IMR-90 (cell line): ENCODE measurements at regions not wholly inside any gene's neighbourhood (a gene's known extent, or its start where the extent isn't known, plus 50 kb on each side); places are given as distances from the start of the nearest gene placed in this dataset.

Experiments used
- ATAC-seq: fragments of 200-7000 bp; cut with Tn5 transposase; 2 replicates; pipeline ENCODE4 v1.9.1; 2020; ENCODE audit warnings: low read depth, mild to moderate bottlenecking, moderate library complexity
- BruUV-seq: library from RNA; stranded (reverse); fragments of 400-500 nt; replicated peaks from 2 replicates; lab custom pipeline; 2021; lab: Mats Ljungman, UMichigan
- CTCF ChIA-PET: fragments of 300-600 bp; formaldehyde crosslinking; extraction: SDS; loops from one replicate; lab custom pipeline; 2021; ENCODE audit warnings: antibody characterized with exemption; lab: Yijun Ruan, JAX
- POLR2A ChIA-PET: fragments of 300-600 bp; sonication (Branson Sonifier 250); formaldehyde crosslinking; loops from one replicate; lab custom pipeline; 2022; ENCODE audit warnings: antibody characterized with exemption; ENCODE audit not compliant: unreplicated experiment; lab: Charles Lee
- DNase-seq: peaks from one replicate; pipeline ENCODE4 v3.0.0; 2013
- H2AFZ ChIP-seq: replicated peaks from 2 replicates; pipeline ENCODE3; 2013; ENCODE audit warnings: low read length, mild to moderate bottlenecking; ENCODE audit not compliant: poor library complexity
- H2AK5ac ChIP-seq: 2 replicates; pipeline ENCODE4 v1.6.1; 2013; ENCODE audit warnings: low read depth, low read length, inconsistent platforms
- H2AK9ac ChIP-seq: replicated peaks from 2 replicates; pipeline ENCODE3; 2013; ENCODE audit warnings: mild to moderate bottlenecking, low read depth, low read length, moderate library complexity; ENCODE audit not compliant: poor library complexity
- H2BK120ac ChIP-seq: 2 replicates; pipeline ENCODE4 v1.6.1; 2013; ENCODE audit warnings: low read depth, low read length, inconsistent platforms
- H2BK15ac ChIP-seq: 3 replicates; pipeline ENCODE4 v1.6.1; 2013; ENCODE audit warnings: low read depth, low read length, inconsistent platforms
- H2BK20ac ChIP-seq: 2 replicates; pipeline ENCODE4 v1.6.1; 2013; ENCODE audit warnings: low read depth, mild to moderate bottlenecking, inconsistent platforms, low read length, moderate library complexity
- H2BK5ac ChIP-seq: 2 replicates; pipeline ENCODE4 v1.6.1; 2013; ENCODE audit warnings: mild to moderate bottlenecking, low read depth, low read length, inconsistent platforms; ENCODE audit not compliant: poor library complexity, severe bottlenecking
- H3K14ac ChIP-seq: replicated peaks from 2 replicates; pipeline ENCODE4 v1.6.1; 2013; ENCODE audit warnings: low read depth, low read length, inconsistent platforms
- H3K18ac ChIP-seq: 2 replicates; pipeline ENCODE4 v1.6.1; 2013; ENCODE audit warnings: low read depth, low read length, control low read depth
- H3K23ac ChIP-seq: 2 replicates; pipeline ENCODE4 v1.6.1; 2013; ENCODE audit warnings: low read depth, low read length, inconsistent platforms
- H3K27ac ChIP-seq: 2 replicates; pipeline ENCODE4 v1.5.1; 2013; ENCODE audit warnings: mild to moderate bottlenecking, control low read depth, low read length; ENCODE audit not compliant: insufficient read depth
- H3K27me3 ChIP-seq: 2 replicates; pipeline ENCODE4 v1.6.1; 2013; ENCODE audit warnings: low read length; ENCODE audit not compliant: control insufficient read depth, insufficient read depth
- H3K36me3 ChIP-seq: 2 replicates; pipeline ENCODE4 v1.6.1; 2013; ENCODE audit warnings: low read length, mixed read lengths; ENCODE audit not compliant: control insufficient read depth, insufficient read depth
- H3K4ac ChIP-seq: 2 replicates; pipeline ENCODE4 v1.6.1; 2013; ENCODE audit warnings: low read depth, low read length, inconsistent platforms
- H3K4me1 ChIP-seq: 2 replicates; pipeline ENCODE4 v1.6.1; 2013; ENCODE audit warnings: low read length, mixed read lengths; ENCODE audit not compliant: control insufficient read depth, insufficient read depth
- H3K4me2 ChIP-seq: 2 replicates; pipeline ENCODE4 v1.6.1; 2013; ENCODE audit warnings: low read depth, mild to moderate bottlenecking, control low read depth, low read length, moderate library complexity
- H3K4me3 ChIP-seq: 2 replicates; pipeline ENCODE4 v1.5.1; 2013; ENCODE audit warnings: low read depth, mild to moderate bottlenecking, control low read depth, low read length, moderate library complexity; ENCODE audit not compliant: insufficient read depth
- H3K56ac ChIP-seq: 2 replicates; pipeline ENCODE4 v1.6.1; 2013; ENCODE audit warnings: low read length, inconsistent platforms; ENCODE audit not compliant: insufficient read depth; ENCODE audit errors: extremely low read depth
- H3K79me1 ChIP-seq, 2 experiments: 2 replicates each; pipeline ENCODE4 v1.6.1; 2013; ENCODE audit warnings: low read length in 2 of 2, inconsistent platforms in 1 of 2, low read depth in 1 of 2
- H3K9ac ChIP-seq: 2 replicates; pipeline ENCODE4 v1.6.1; 2013; ENCODE audit warnings: low read depth, low read length, control low read depth
- H3K9me1 ChIP-seq: 2 replicates; pipeline ENCODE4 v1.6.1; 2013; ENCODE audit warnings: low read length, inconsistent platforms; ENCODE audit not compliant: insufficient read depth
- H3K9me3 ChIP-seq: 2 replicates; pipeline ENCODE4 v1.6.1; 2013; ENCODE audit warnings: low read length; ENCODE audit not compliant: control insufficient read depth, insufficient read depth
- H4K20me1 ChIP-seq: 2 replicates; pipeline ENCODE4 v1.6.1; 2013; ENCODE audit warnings: low read length, inconsistent platforms; ENCODE audit not compliant: insufficient read depth
- H4K5ac ChIP-seq: 2 replicates; pipeline ENCODE4 v1.6.1; 2013; ENCODE audit warnings: mild to moderate bottlenecking, low read depth, low read length, control low read depth
- H4K8ac ChIP-seq, 2 experiments: 2 replicates each; pipeline ENCODE4 v1.6.1; 2013; ENCODE audit warnings: low read depth in 2 of 2, low read length in 2 of 2, control low read depth in 1 of 2, inconsistent platforms in 1 of 2
- H4K91ac ChIP-seq: 2 replicates; pipeline ENCODE4 v1.6.1; 2013; ENCODE audit warnings: low read depth, low read length, inconsistent platforms; ENCODE audit not compliant: insufficient read depth
- BHLHE40 ChIP-seq: fragments of 150-350 bp; IDR thresholded peaks from 2 replicates; pipeline ENCODE4 v1.6.1; 2016; ENCODE audit warnings: mild to moderate bottlenecking, low read depth, low read length
- CEBPB ChIP-seq: IDR thresholded peaks from 2 replicates; pipeline ENCODE4 v1.6.1; 2012; ENCODE audit warnings: low read depth, low read length, improper control_type of control experiment
- CHD1 ChIP-seq: IDR thresholded peaks from 2 replicates; pipeline ENCODE4 v1.6.1; 2012; ENCODE audit warnings: low read depth, low read length, improper control_type of control experiment
- FOS ChIP-seq: fragments of 150-350 bp; IDR thresholded peaks from 2 replicates; pipeline ENCODE4 v1.6.1; 2016; ENCODE audit warnings: low read depth, low read length
- MAFK ChIP-seq: IDR thresholded peaks from 2 replicates; pipeline ENCODE4 v1.6.1; 2012; ENCODE audit warnings: low read depth, low read length, improper control_type of control experiment
- MAZ ChIP-seq: IDR thresholded peaks from 2 replicates; pipeline ENCODE4 v1.6.1; 2012; ENCODE audit warnings: low read depth, mild to moderate bottlenecking, low read length, improper control_type of control experiment, moderate library complexity, borderline replicate concordance
- MXI1 ChIP-seq: IDR thresholded peaks from 2 replicates; pipeline ENCODE4 v1.6.1; 2012; ENCODE audit warnings: low read depth, mild to moderate bottlenecking, low read length, moderate library complexity, borderline replicate concordance
- NFE2L2 ChIP-seq: fragments of 150-350 bp; IDR thresholded peaks from 2 replicates; pipeline ENCODE4 v1.6.1; 2016; ENCODE audit warnings: low read depth, mild to moderate bottlenecking, low read length
- POLR2A ChIP-seq: IDR thresholded peaks from 2 replicates; pipeline ENCODE4 v1.6.1; 2012; ENCODE audit warnings: mild to moderate bottlenecking, low read depth, low read length
- RAD21 ChIP-seq: IDR thresholded peaks from 2 replicates; pipeline ENCODE4 v1.6.1; 2012; ENCODE audit warnings: low read length, improper control_type of control experiment
- RCOR1 ChIP-seq: IDR thresholded peaks from 2 replicates; pipeline ENCODE4 v1.6.1; 2012; ENCODE audit warnings: mild to moderate bottlenecking, low read length, improper control_type of control experiment; ENCODE audit not compliant: insufficient replicate concordance
- RFX5 ChIP-seq: IDR thresholded peaks from 2 replicates; pipeline ENCODE4 v1.8.0; 2012; ENCODE audit warnings: low read depth, mild to moderate bottlenecking, low read length, moderate library complexity
- SMC3 ChIP-seq: fragments of 150-350 bp; IDR thresholded peaks from 2 replicates; pipeline ENCODE4 v1.6.1; 2016; ENCODE audit warnings: low read depth, mild to moderate bottlenecking, antibody characterized with exemption, low read length, moderate library complexity
- WGBS, 2 experiments: methylation state at CpG; one replicate each; pipeline versions ENCODE4 v1.1.5 to v1.1.7; 2013; ENCODE audit warnings: missing lambda C conversion rate in 2 of 2; ENCODE audit not compliant: insufficient read length in 1 of 2; ENCODE audit errors: extremely low coverage in 2 of 2; 5-methylcytosine and 5-hydroxymethylcytosine counted together
- dilution Hi-C: fragments of 300-500 bp; cut with HindIII; formaldehyde crosslinking; loops from one replicate; pipeline ENCODE4 v1.14.3; 2018; ENCODE audit warnings: low sequenced_read_pairs; ENCODE audit not compliant: unreplicated experiment
- in situ Hi-C: fragments of 300-500 bp; cut with MboI; formaldehyde crosslinking; loops from 3 replicates; pipeline ENCODE4 v1.14.3; 2019; ENCODE audit warnings: low sequenced_read_pairs, inconsistent platforms, mixed read lengths
- intact Hi-C: fragments of 100-400 bp; cut with micrococcal nuclease; formaldehyde crosslinking; loops from 2 replicates; pipeline ENCODE4 v1.10.0; 2022
- TF ChIP-seq, protein P1 (sequence below): fragments of 150-350 bp; IDR thresholded peaks from 2 replicates; pipeline ENCODE4 v1.6.1; 2017; ENCODE audit warnings: mild to moderate bottlenecking, antibody characterized with exemption, low read length, low read depth
- TF ChIP-seq, protein P2 (sequence below): fragments of 150-350 bp; IDR thresholded peaks from 2 replicates; pipeline ENCODE4 v1.6.1; 2016; ENCODE audit warnings: low read depth, mild to moderate bottlenecking, low read length, moderate library complexity, borderline replicate concordance
- TF ChIP-seq, protein P3 (sequence below): conservative IDR thresholded peaks from 2 replicates; pipeline ENCODE4 v1.5.1; 2012; ENCODE audit warnings: mild to moderate bottlenecking, low read depth, low read length, improper control_type of control experiment

DNA sequence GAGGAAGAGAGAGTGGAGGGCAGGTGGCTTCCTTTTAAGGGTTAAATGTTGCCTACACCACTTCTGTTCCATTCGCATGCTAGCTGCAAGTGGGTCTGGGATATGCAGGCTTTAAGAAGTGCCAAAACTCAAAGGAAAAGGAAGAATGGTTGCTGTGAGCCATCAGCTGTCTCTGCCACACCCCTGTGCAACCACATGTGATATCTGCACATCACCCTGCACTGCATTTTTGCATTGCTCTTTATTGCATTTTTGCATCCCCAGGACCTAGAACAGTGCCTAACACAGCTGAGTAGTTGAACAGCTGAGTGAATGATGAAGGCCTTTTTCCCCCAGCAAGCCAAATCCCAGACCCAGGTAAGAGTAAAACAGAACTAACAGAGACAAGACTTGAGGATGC, 136.1 kb downstream of the ZIC5 start:
- Histone ChIP-seq H3K9me1 (no peaks in the 10 kb centered on the region), H3K4me1 (no peaks in the 10 kb centered on the region), H3K4ac (no peak overlapping the region), H2AK9ac (no peak overlapping the region), H2BK120ac (no peak overlapping the region), H3K23ac (no peak overlapping the region), H4K5ac (no peak overlapping the region), H2BK15ac (no peak overlapping the region), H3K36me3 (no peaks in the 10 kb centered on the region), H2BK5ac (no peak overlapping the region), H4K20me1 (no peaks in the 10 kb centered on the region), H3K27ac (no peak overlapping the region), H3K79me1 (no peaks in the 10 kb centered on the region), H3K9me3 (no peaks in the 10 kb centered on the region), H2AK5ac (no peak overlapping the region), H3K27me3 (no peaks in the 10 kb centered on the region; the same call in 1 of the 2 replicates), H3K9ac (no peak overlapping the region), H3K18ac (no peak overlapping the region), H3K4me3 (no peak overlapping the region), H3K4me2 (no peak overlapping the region), H3K56ac (no peak overlapping the region), H3K14ac (no peak overlapping the region), H4K8ac (no peak overlapping the region), H4K91ac (no peak overlapping the region), H2BK20ac (no peak overlapping the region), H2AFZ (no peak overlapping the region)
- ChIA-PET CTCF (no interaction called here), POLR2A (no interaction called here)
- no CpG with 5 or more reads among the region's 1 CpG for WGBS, 2 experiments
- ATAC-seq (no peak), DNase-seq (no peak)
- intact Hi-C loops (no loop called here), in situ Hi-C loops (no loop called here), dilution Hi-C loops (no loop called here)
- TF ChIP-seq CEBPB = no peak
- TF ChIP-seq RAD21 = no peak
- no peak for TF ChIP-seq CHD1
- no peak for TF ChIP-seq BHLHE40
- TF ChIP-seq, protein P1, sequence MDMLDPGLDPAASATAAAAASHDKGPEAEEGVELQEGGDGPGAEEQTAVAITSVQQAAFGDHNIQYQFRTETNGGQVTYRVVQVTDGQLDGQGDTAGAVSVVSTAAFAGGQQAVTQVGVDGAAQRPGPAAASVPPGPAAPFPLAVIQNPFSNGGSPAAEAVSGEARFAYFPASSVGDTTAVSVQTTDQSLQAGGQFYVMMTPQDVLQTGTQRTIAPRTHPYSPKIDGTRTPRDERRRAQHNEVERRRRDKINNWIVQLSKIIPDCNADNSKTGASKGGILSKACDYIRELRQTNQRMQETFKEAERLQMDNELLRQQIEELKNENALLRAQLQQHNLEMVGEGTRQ = no peak
- no peak for TF ChIP-seq SMC3
- no peak for TF ChIP-seq MAZ
- TF ChIP-seq, protein P2, sequence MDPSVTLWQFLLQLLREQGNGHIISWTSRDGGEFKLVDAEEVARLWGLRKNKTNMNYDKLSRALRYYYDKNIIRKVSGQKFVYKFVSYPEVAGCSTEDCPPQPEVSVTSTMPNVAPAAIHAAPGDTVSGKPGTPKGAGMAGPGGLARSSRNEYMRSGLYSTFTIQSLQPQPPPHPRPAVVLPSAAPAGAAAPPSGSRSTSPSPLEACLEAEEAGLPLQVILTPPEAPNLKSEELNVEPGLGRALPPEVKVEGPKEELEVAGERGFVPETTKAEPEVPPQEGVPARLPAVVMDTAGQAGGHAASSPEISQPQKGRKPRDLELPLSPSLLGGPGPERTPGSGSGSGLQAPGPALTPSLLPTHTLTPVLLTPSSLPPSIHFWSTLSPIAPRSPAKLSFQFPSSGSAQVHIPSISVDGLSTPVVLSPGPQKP = no peak
- no peak for TF ChIP-seq MXI1
- TF ChIP-seq, protein P3, sequence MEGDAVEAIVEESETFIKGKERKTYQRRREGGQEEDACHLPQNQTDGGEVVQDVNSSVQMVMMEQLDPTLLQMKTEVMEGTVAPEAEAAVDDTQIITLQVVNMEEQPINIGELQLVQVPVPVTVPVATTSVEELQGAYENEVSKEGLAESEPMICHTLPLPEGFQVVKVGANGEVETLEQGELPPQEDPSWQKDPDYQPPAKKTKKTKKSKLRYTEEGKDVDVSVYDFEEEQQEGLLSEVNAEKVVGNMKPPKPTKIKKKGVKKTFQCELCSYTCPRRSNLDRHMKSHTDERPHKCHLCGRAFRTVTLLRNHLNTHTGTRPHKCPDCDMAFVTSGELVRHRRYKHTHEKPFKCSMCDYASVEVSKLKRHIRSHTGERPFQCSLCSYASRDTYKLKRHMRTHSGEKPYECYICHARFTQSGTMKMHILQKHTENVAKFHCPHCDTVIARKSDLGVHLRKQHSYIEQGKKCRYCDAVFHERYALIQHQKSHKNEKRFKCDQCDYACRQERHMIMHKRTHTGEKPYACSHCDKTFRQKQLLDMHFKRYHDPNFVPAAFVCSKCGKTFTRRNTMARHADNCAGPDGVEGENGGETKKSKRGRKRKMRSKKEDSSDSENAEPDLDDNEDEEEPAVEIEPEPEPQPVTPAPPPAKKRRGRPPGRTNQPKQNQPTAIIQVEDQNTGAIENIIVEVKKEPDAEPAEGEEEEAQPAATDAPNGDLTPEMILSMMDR = no peak
- no peak for TF ChIP-seq RCOR1
- no peak for TF ChIP-seq MAFK
- TF ChIP-seq NFE2L2 = no peak
- no peak for TF ChIP-seq POLR2A
- TF ChIP-seq FOS = no peak
- TF ChIP-seq RFX5 = no peak
- no TSS peak for BruUV-seq
